ENCODE measurements at regions not wholly inside any gene's neighbourhood (a gene's known extent, or its start where the extent isn't known, plus 50 kb on each side); places are given as distances from the start of the nearest gene placed in this dataset.
"Not testable (repeated sequence)": the region's sequence is repeated elsewhere in the genome, so short reads cannot be mapped to it uniquely, and the experiment has no call there.

DNA sequence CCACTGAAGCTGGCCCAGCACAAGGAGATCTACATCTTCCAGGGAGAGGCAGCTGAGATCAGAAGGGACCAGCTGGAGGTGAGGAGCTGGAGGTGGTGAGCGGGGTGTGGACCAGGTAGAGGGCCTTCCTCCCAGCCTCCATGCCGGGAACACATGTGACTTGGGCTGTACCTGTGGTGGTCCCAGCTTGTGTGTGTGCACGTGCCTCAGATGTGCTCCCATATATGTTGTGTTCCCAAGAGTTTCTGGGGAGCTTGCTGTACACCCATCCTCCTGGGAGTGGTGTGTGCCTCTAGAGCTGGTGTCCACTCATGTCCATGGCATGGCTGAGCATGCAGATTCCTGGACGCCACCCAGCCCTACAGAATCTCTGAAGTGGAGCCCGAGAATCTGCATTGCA is 183.7 kb upstream of the AKAP13 start:
- DNase-seq = not testable (repeated sequence)

- not testable (repeated sequence) for DNase-seq
Measured at GRCh38 chr15:85197582-85197981, 182.8 kb upstream of the AKAP13 start.

DNA sequence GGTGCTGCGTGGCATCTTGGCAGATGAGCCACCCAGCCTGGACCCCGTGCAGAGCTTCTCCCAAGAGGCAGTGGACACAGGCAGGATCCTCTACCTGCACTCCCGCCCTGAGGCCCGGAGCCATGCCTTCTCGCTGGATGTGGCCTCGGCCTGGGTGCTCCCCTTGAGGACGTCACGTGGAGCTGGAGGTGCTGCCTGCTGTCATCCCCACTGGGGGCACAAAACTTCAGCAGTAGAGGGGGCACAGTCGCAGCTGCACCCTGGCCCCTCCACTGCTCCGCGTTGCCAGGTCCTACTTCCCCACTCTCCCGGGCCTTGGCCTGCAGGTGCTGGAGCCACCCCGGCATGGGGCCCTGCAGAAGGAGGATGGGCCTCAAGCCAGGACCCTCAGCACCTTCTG is 182.0 kb upstream of the AKAP13 start:
- DNase-seq = not testable (repeated sequence)

DNA sequence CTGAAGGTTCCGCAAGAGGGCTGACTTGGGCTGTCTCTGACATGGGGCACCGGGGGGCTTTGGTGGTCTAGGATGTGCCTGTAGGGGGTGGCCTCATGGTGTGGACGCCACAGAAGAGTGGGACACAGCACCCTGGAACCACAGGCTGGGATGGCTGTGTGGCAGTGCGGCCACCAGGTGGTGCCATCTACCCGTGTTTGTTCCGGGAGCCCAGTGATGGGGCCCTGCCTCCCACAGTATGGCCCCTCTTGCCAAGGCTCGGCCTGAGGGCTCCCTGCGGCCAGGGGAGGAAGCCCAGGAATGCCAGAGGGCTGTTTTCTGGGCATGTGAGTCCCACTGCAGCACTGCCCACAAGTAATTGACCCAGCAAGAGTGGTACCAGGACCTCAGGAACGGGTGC is 180.2 kb upstream of the AKAP13 start:
- not testable (repeated sequence) for DNase-seq

DNA sequence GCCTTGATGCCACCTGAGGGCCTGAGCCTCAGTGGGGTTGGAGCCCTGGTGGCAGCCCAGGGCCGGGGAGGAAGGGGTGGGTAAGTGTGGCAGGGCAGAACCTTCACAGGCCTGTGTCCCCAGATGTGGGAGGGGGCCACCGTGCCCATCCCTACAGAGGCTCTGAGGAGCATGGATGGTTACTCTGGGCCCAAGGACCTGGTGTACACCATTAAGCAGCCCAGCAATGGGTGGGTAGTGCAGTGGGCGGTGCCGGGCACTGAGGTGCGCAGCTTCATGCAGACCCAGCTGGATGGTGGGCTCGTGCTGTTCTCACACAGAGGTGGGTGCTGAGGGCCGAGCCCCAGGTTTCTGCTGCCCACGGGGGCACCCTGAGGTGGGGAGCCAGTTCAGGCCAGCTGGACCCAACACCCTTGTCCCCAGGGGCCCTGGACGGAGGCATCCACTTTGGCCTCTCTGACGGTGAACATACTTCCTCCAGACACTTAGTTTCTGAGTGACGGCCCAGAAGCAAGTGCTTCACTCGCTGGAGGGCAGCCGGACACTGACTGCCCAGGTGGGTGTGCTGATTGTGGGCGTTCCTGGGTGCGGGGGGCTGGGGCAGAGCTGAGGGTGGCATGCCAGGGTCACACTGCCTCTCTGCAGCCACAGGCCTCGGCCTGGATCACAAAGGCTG is 179.1 kb upstream of the AKAP13 start:
- DNase-seq = not testable (repeated sequence)

DNA sequence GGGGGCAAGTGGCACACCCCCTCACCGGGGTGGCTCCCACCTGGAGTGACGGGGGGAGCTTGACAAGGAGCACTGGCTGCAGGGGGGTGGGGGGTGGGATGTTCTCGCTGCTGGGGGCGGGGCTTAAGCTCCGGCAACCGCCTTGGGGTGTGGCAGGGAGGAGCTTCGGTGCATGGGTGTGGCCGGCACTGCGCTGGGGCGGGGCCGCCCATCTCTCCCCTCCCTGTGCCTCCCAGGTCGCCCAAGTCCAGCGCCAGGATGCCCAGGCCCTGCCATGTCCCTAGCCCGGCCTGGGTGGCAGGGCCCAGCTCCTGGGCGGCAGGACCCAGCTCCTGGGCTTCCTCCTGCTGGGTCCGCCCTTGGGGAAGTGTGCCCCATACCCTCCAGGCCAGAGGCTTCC is 175.9 kb upstream of the AKAP13 start:
- DNase-seq = not testable (repeated sequence)

DNA sequence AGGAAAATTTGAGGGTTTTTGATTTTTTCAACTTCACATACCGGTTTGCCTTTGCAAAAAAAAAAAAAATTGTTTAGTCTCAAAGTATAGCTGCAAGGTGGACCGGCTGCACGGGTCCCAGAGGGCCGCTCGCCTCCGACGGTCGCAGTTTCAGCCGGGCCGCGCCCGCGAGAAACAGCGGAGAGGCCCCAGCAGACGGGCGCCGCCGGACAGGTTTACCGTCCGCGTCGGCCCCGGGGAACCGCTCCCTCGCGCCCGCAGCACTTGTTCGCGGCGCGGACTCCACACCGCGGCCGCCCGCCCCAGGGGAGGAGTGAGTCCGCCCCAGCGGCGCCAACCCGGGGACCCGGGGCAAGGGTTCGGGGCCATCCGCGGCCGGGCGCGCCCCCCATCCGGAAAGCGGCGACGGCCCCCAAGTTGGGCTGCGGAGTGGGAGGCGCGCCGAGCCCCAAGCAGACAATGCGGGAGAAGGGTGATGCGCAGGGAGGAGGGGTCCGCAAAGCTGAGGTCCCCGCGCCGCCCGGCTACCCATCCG is 146.5 kb upstream of the AKAP13 start:
- not testable (repeated sequence) for DNase-seq

DNA sequence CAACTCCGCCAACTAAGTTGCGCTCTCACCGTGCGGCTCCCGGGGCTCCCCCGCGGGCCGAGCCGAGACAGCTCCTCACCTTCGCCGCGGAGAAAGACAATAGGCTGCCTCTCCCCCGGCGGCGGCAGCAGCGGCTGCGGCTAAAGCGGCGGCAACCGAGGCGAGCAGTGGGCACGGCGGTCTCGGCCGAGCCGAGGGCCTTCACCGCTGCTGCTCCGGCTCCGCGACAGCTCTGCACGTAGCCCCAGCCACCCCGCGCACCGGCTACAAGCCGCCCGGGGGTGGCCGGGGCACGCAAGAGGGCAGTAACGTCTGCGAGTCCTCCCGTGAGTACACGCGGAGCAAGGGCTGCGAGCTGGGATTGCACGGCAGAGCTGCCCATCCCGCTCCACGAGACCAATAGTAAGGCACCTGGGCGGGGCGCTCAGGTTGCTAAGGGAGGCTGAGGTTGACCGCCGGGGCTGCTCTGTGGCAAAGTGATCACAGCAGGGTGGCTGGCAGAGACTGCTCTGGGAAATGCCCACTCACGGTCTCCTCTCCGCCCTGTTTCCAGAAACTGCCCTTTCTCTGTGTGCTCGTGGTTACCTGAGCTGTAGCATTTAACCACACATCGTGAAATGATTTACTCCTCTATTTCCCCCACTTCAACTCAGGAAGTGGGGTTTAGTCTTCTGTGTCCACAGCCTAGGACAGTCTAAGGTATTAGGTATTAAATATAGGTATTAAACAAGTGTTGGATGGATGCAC is 145.8 kb upstream of the AKAP13 start:
- DNase-seq = not testable (repeated sequence)

GRCh38 chr15:85244056-85244455 is 136.3 kb upstream of the AKAP13 start:
- DNase-seq = not testable (repeated sequence)

- not testable (repeated sequence) for DNase-seq
Measured at GRCh38 chr15:85250938-85251542, 129.4 kb upstream of the AKAP13 start.

GRCh38 chr15:85253196-85253915 is 127.0 kb upstream of the AKAP13 start:
- DNase-seq = not testable (repeated sequence)

- not testable (repeated sequence) for DNase-seq
Measured at GRCh38 chr15:85254961-85255360, 125.4 kb upstream of the AKAP13 start.

- DNase-seq = not testable (repeated sequence)
Measured at GRCh38 chr15:85255502-85255901, 124.9 kb upstream of the AKAP13 start.

- DNase-seq = not testable (repeated sequence)
Measured at GRCh38 chr15:85256009-85256997, 124.1 kb upstream of the AKAP13 start.

- DNase-seq = not testable (repeated sequence)
Measured at GRCh38 chr15:85258062-85258445, 122.3 kb upstream of the AKAP13 start.

DNA sequence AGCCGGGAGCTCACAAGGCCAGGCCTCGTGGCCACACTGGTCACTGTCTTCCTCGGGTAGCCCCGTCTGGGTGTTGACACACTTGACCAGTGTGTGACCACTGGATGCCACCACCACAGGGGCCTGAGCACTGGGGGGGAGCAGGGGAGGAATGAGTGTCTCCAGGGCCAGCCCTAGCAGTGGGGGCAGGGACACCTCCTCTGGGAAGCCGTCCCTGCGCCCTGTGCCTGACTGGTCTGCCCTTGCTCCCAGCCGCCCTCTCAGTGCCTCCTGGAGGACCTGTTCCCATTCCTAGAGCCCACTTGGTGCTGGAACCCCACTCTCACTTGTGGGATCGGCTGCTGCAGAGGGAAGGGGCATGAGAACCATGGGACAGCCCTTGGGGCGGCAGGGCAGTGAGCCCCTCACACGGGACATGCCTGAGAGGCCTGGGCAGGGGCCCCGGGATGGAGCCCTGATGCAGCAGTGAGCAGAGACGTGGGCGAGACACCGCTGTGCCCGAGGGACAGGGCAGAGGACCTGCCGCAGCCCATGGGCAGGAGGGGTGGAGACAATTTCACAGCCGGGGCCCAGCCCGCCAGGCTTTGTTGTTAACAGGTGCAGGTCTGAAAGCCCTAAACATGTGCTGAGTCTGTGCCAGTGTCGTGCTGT is 121.7 kb upstream of the AKAP13 start:
- DNase-seq = not testable (repeated sequence)

GRCh38 chr15:85260526-85260925 is 119.9 kb upstream of the AKAP13 start:
- not testable (repeated sequence) for DNase-seq

- not testable (repeated sequence) for DNase-seq
Measured at GRCh38 chr15:85262461-85263055, 117.8 kb upstream of the AKAP13 start.

DNA sequence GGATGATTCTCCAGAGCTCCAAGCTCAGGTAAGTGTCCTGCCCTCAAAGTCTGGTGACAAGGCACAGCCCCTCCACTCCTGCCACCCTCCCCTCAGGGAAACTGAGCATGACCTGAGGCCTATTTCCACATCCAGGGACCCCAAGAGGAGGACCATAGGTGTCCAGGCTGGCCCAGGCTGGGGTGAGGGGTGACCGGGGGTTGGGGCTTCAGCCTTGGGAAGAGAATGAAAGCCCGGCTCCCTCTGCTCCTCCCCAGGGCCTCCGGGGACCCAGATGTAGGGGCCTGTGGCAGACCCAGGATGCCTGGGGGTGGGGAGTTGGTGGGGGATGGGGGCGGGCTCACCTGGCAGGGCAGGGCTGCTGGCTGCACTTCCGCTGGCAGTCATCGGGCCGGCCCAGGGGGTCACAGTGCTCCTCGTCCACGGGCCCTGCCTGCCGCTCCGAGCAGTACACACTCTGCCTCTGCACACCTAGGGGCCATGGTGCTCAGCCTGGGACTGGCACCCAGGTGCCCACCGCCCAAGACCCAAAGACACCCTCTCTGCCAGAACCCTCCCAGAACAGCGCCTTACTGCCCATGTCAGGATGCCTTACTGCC is 116.5 kb upstream of the AKAP13 start:
- DNase-seq = not testable (repeated sequence)
